ENCODE measurements at regions not wholly inside any gene's neighbourhood (a gene's known extent, or its start where the extent isn't known, plus 50 kb on each side); places are given as distances from the start of the nearest gene placed in this dataset.

GRCh38 chr14:63100552-63100951 is 55.3 kb upstream of the KCNH5 start (continued):
- TF ChIP-seq ZNF205 (CRISPR knock-in tag; IDR thresholded peaks at IDR 0.05), result no peak
- no peak for TF ChIP-seq ZNF879 (CRISPR knock-in tag; IDR thresholded peaks at IDR 0.05)

GRCh38 chr14:63096186-63096585 is 50.9 kb upstream of the KCNH5 start:
- Histone ChIP-seq H3K36me3 (replicated peaks in 1 of 2; ENCODE audit: control insufficient read depth in 1 of 2, insufficient read depth in 2 of 2, low read length in 2 of 2) (no peaks in the 10 kb centered on the region), H3K4me2 (ENCODE audit: low read depth, low read length) (no peak overlapping the region), H3K79me2 (ENCODE audit: insufficient read depth, low read length) (no peaks in the 10 kb centered on the region), H4K20me1 (ENCODE audit: insufficient read depth, low read length) (no peaks in the 10 kb centered on the region), H3K9ac (ENCODE audit: insufficient read depth, low read depth, low read length) (no peak overlapping the region), H3K9me3 (ENCODE audit: low read length) (no peaks in the 10 kb centered on the region), H3K27me3 (ENCODE audit: control insufficient read depth in 1 of 2, insufficient read depth in 2 of 2, low read length in 2 of 2) (no peaks in the 10 kb centered on the region), H3K4me1 (ENCODE audit: insufficient read depth, low read length) (no peaks in the 10 kb centered on the region), H2AFZ (ENCODE audit: low read length) (no peak overlapping the region), H3K4me3 (replicated peaks in 1 of 3; ENCODE audit: insufficient read depth in 1 of 3, low read depth in 2 of 3, low read length in 3 of 3) (no peak overlapping the region), H3K27ac (ENCODE audit: extremely low read length, insufficient read depth, low read length) (no peak overlapping the region)
- in situ Hi-C loops (cut with HindIII; ENCODE audit: extremely low pct_ligation_motif_present, low pct_unique_long_range_greater_than_20kb), result no loop called here
- TF ChIP-seq ATF3 (CRISPR knock-in tag; IDR thresholded peaks at IDR 0.05) (no peak), NPAS2 (CRISPR knock-in tag; IDR thresholded peaks at IDR 0.05; ENCODE audit: borderline replicate concordance) (no peak), TERF1 (CRISPR knock-in tag; IDR thresholded peaks at IDR 0.05) (no peak), HOXA3 (CRISPR knock-in tag; IDR thresholded peaks at IDR 0.05) (no peak), MXD4 (CRISPR knock-in tag; IDR thresholded peaks at IDR 0.05) (no peak), ZNF567 (CRISPR knock-in tag; IDR thresholded peaks at IDR 0.05; ENCODE audit: borderline replicate concordance) (no peak), SMAD1 (CRISPR knock-in tag; IDR thresholded peaks at IDR 0.05; ENCODE audit: borderline replicate concordance, low read depth) (no peak), PTBP1 (IDR thresholded peaks at IDR 0.05; ENCODE audit: low read depth, low read length, poor library complexity, severe bottlenecking) (no peak), ZGPAT (CRISPR knock-in tag; IDR thresholded peaks at IDR 0.05) (no peak), CENPX (CRISPR knock-in tag; IDR thresholded peaks at IDR 0.05) (no peak), ZNF260 (CRISPR knock-in tag; IDR thresholded peaks at IDR 0.05; ENCODE audit: borderline replicate concordance, low read depth) (no peak)
- WGBS (ENCODE audit: low lambda C conversion rate), result 4% methylated on average over 4 of the region's 4 CpGs
- intact Hi-C loops (cut with micrococcal nuclease; ENCODE audit: unreplicated experiment), result no loop called here
- DNase-seq (ENCODE audit: low spot score), result no peak
- FAIRE-seq, result no peak
- CTCF ChIA-PET (ENCODE audit: low intra/inter-chr PET ratio, low total read pairs), result no interaction called here
- no TSS peak for BruUV-seq (replicated peaks)
- POLR2A ChIA-PET, result no interaction called here
- ATAC-seq, result no peak

Small RNAs in the stretch of these regions (small RNA-seq; reads per million reads assigned to genes)
- 0 reads per million in 3 experiments for gene PARP1P2 (ENCODE audit: insufficient read depth in 2 of 3, insufficient read length in 3 of 3, low read depth in 2 of 3, low replicate concordance in 1 of 3)

Data from HepG2 (cell line).